ENCODE measurements at regions not wholly inside any gene's neighbourhood (a gene's known extent, or its start where the extent isn't known, plus 50 kb on each side); places are given as distances from the start of the nearest gene placed in this dataset.

GRCh38 chr15:81811736-81812135, 234.1 kb downstream of the MEX3B start:
- no peak for TF ChIP-seq POLR2AphosphoS5 (IDR thresholded peaks at IDR 0.05)
- TF ChIP-seq CTCF (IDR thresholded peaks at IDR 0.05), result no peak
- no peak for TF ChIP-seq EP300 (IDR thresholded peaks at IDR 0.05; ENCODE audit: low read depth)

Measured in transverse colon (tissue), 4 donors.